ENCODE measurements at regions not wholly inside any gene's neighbourhood (a gene's known extent, or its start where the extent isn't known, plus 50 kb on each side); places are given as distances from the start of the nearest gene placed in this dataset.

GRCh38 chr1:91162613-91163012 is 140.8 kb upstream of the ZNF644 start:
- H4K20me1 ChIP-seq (replicated peaks in 1 of 2; ENCODE audit: control insufficient read depth in 1 of 2, insufficient read depth in 2 of 2, low read length in 2 of 2): no peaks in the 10 kb centered on the region
- no peak overlapping the region for H2AK5ac ChIP-seq (ENCODE audit: low read depth, low read length)
- H3K9ac ChIP-seq (replicated peaks in 1 of 4; ENCODE audit: extremely low read depth in 1 of 4, low read depth in 3 of 4, low read length in 3 of 4): no peak overlapping the region
- H3K56ac ChIP-seq (replicated peaks; ENCODE audit: insufficient read length, low read depth, low read length): no peak overlapping the region
- H3K79me2 ChIP-seq (ENCODE audit: control insufficient read depth in 1 of 2, insufficient read depth in 2 of 2, low read length in 2 of 2): no peaks in the 10 kb centered on the region
- H2BK20ac ChIP-seq (ENCODE audit: low read length): no peak overlapping the region
- no peak overlapping the region for H2BK5ac ChIP-seq (ENCODE audit: low read depth, low read length)
- H3K23me2 ChIP-seq (ENCODE audit: low read depth, low read length): no peaks in the 10 kb centered on the region
- 83% methylated on average over 3 of the region's 3 CpGs; no CpG with 5 or more reads in 1 of the 2 experiments for WGBS, 2 experiments (ENCODE audit: extremely low coverage in 1 of 2, insufficient coverage in 1 of 2, insufficient read length in 1 of 2, insufficient replicate concordance in 2 of 2, low coverage in 1 of 2, low lambda C conversion rate in 2 of 2, missing lambda C conversion rate in 1 of 2)
- DNase-seq (ENCODE audit: low read depth in 1 of 2, low spot score in 2 of 2) (no peak), FAIRE-seq (no peak)
- TF ChIP-seq TCF12 (IDR thresholded peaks at IDR 0.05; ENCODE audit: low read depth, low read length) (no peak), BRCA1 (IDR thresholded peaks at IDR 0.05; ENCODE audit: low read depth, low read length) (no peak), CREB1 (IDR thresholded peaks at IDR 0.05) (no peak), CEBPB (IDR thresholded peaks at IDR 0.05; ENCODE audit: low read depth, low read length) (no peak), BACH1 (IDR thresholded peaks at IDR 0.05; ENCODE audit: low read length) (no peak), POU5F1 (IDR thresholded peaks at IDR 0.05; ENCODE audit: low read depth, low read length) (no peak), RBBP5 (IDR thresholded peaks at IDR 0.05; ENCODE audit: borderline replicate concordance, low read depth, low read length) (no peak), CTBP2 (IDR thresholded peaks at IDR 0.05; ENCODE audit: borderline replicate concordance, insufficient read depth, insufficient read length, low read length) (no peak), PHF8 (conservative IDR thresholded peaks at IDR 0.05; ENCODE audit: low read depth, low read length) (no peak), NRF1 (IDR thresholded peaks at IDR 0.05; ENCODE audit: low read depth, low read length) (no peak), KDM1A (IDR thresholded peaks at IDR 0.05; ENCODE audit: borderline replicate concordance, low read length) (no peak), ATF2 (IDR thresholded peaks at IDR 0.05; ENCODE audit: low read length) (no peak)
- TF ChIP-seq, protein P1, sequence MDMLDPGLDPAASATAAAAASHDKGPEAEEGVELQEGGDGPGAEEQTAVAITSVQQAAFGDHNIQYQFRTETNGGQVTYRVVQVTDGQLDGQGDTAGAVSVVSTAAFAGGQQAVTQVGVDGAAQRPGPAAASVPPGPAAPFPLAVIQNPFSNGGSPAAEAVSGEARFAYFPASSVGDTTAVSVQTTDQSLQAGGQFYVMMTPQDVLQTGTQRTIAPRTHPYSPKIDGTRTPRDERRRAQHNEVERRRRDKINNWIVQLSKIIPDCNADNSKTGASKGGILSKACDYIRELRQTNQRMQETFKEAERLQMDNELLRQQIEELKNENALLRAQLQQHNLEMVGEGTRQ (IDR thresholded peaks at IDR 0.05; ENCODE audit: low read length): no peak
- CTCF ChIA-PET (ENCODE audit: partially characterized antibody): interaction anchor here (0.7 to 0.9 kb wide), 2 partner anchors 116 to 547 kb away, joined by 3 read pairs; no protein-coding TSS in a partner anchor
- no peak overlapping the region for H3K18ac ChIP-seq (ENCODE audit: extremely low read depth, low read length)
- no peak overlapping the region for H4K5ac ChIP-seq (ENCODE audit: insufficient read length, low read depth, low read length)
- H4K8ac ChIP-seq (ENCODE audit: extremely low read depth, insufficient read depth, low read length): no peak overlapping the region
- no peaks in the 10 kb centered on the region; a peak in 2 of 8 replicates for H3K36me3 ChIP-seq (ENCODE audit: control insufficient read depth in 2 of 4, insufficient read depth in 4 of 4, low read length in 3 of 4)
- peaks cover 0 to 10% (median 3%) of the 10 kb centered on the region in 4 experiments; a peak in 4 of 7 replicates for H3K4me1 ChIP-seq (replicated peaks in 1 of 4; ENCODE audit: control insufficient read depth in 3 of 4, insufficient read depth in 4 of 4, low read length in 3 of 4)
- H3K9me3 ChIP-seq (ENCODE audit: insufficient read depth in 2 of 2, low read depth in 1 of 2, low read length in 1 of 2): no peaks in the 10 kb centered on the region
- no peak overlapping the region for H2BK15ac ChIP-seq (ENCODE audit: low read length)
- peaks cover 0 to 4% (median 0%) of the 10 kb centered on the region in 4 experiments; a peak in 3 of 7 replicates for H3K27me3 ChIP-seq (replicated peaks in 1 of 4; ENCODE audit: control insufficient read depth in 3 of 4, extremely low read depth in 1 of 4, insufficient read depth in 3 of 4, low read length in 3 of 4)
- no peak overlapping the region for H3K27ac ChIP-seq (ENCODE audit: low read depth, low read length)
- no peak overlapping the region for H3K14ac ChIP-seq (ENCODE audit: insufficient read length)
- no peak overlapping the region for H2AFZ ChIP-seq (ENCODE audit: low read length)
- no peak overlapping the region for H2BK12ac ChIP-seq (ENCODE audit: low read depth, low read length)
- H4K91ac ChIP-seq (replicated peaks; ENCODE audit: insufficient read length, low read length): peak overlapping the region; percentile 1
- H3K4ac ChIP-seq (replicated peaks; ENCODE audit: insufficient read length, low read depth, low read length): no peak overlapping the region
- H2BK120ac ChIP-seq (replicated peaks; ENCODE audit: low read depth, low read length): no peak overlapping the region
- H3K23ac ChIP-seq (ENCODE audit: insufficient read length): no peak overlapping the region
- no peak overlapping the region for H3K4me2 ChIP-seq (ENCODE audit: insufficient read depth in 1 of 2, low read depth in 2 of 2, low read length in 2 of 2)
- no peak overlapping the region for H3K4me3 ChIP-seq (ENCODE audit: extremely low read depth in 1 of 4, insufficient read depth in 2 of 4, low read depth in 3 of 4, low read length in 4 of 4)
- no peaks in the 10 kb centered on the region for H3K79me1 ChIP-seq (ENCODE audit: low read depth, low read length)
- POLR2A ChIA-PET (ENCODE audit: partially characterized antibody): no interaction called here

Data from H1 (cell line).